HepG2 (cell line): ENCODE measurements at regions not wholly inside any gene's neighbourhood (a gene's known extent, or its start where the extent isn't known, plus 50 kb on each side); places are given as distances from the start of the nearest gene placed in this dataset.

Source experiments
- GABPB1 ChIP-seq: IDR thresholded peaks from 2 replicates; pipeline ENCODE4 v1.6.1; 2016; ENCODE audit warnings: mild to moderate bottlenecking, missing genetic modification reagents, moderate library complexity, missing compliant biosample characterization
- POLR2A ChIP-seq, 2 experiments: IDR thresholded peaks; 2 replicates each; pipeline ENCODE4 v1.6.1; 2011; ENCODE audit warnings: low read depth in 2 of 2, low read length in 2 of 2, mild to moderate bottlenecking in 1 of 2, moderate library complexity in 1 of 2; ENCODE audit not compliant: insufficient read depth in 1 of 2
- ZBTB21 ChIP-seq: sonication (generic); formaldehyde crosslinking; IDR thresholded peaks from 2 replicates; pipeline ENCODE4 v1.4.0; 2020; ENCODE audit warnings: missing genetic modification reagents
- ZBTB43 ChIP-seq: sonication (generic); formaldehyde crosslinking; conservative IDR thresholded peaks from 2 replicates; pipeline ENCODE4 v1.4.0; 2020; ENCODE audit warnings: missing genetic modification reagents
- ZNF3 ChIP-seq: IDR thresholded peaks from 2 replicates; pipeline ENCODE4 v1.7.0; 2017; ENCODE audit warnings: inconsistent platforms
- ZSCAN5A ChIP-seq: sonication (generic); formaldehyde crosslinking; IDR thresholded peaks from 2 replicates; pipeline ENCODE4 v1.8.0; 2022; ENCODE audit warnings: mild to moderate bottlenecking, missing genetic modification reagents, borderline replicate concordance

GRCh38 chr1:187655104-187655503 is 826.4 kb downstream of the PLA2G4A start:
- TF ChIP-seq ZNF3 = no peak
- no peak for TF ChIP-seq POLR2A (IDR thresholded peaks at IDR 0.05; ENCODE audit: insufficient read depth in 1 of 2, low read depth in 2 of 2, low read length in 2 of 2)
- no peak for TF ChIP-seq ZBTB21 (CRISPR knock-in tag)
- TF ChIP-seq ZBTB43 = no peak
- no peak for TF ChIP-seq ZSCAN5A (CRISPR knock-in tag)
- no peak for TF ChIP-seq GABPB1 (CRISPR knock-in tag)
